ENCODE measurements at regions not wholly inside any gene's neighbourhood (a gene's known extent, or its start where the extent isn't known, plus 50 kb on each side); places are given as distances from the start of the nearest gene placed in this dataset.
"Not testable (repeated sequence)": the region's sequence is repeated elsewhere in the genome, so short reads cannot be mapped to it uniquely, and the experiment has no call there.

DNA sequence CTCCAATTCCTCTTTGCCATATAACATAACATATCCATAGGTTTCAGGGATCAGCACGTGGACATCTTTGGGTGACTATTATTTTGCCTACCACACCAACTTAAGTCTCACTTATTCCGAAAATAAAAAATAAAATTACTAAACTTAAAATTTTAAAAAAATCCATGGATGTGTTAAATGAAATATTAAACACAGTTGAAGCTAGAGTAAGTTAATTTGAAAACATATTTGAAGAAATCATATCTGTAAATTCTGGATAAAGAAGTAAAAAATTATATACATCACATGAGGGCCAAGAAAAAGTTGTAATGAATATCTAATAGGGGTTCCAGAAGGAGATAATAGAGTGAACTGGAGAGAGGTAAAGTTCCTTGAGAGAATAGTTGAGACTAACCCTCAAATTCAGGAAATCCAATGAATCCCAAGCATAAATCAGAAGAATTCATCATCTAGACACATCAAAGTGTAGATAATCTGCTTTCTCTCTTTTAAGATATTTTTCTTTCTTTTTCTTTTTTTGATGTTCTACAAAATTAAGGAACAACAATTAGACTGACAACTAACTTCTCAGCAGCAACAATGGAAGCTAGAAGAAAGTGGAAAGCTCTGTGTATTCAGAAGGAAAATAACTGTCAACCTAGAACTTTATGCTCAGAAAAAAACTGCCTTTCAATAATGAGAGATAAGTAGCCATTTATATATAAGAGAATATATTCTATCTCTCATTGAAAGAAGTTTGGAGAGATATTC is 147.4 kb downstream of the ABHD5 start:
- no peak for DNase-seq (ENCODE audit: low read depth)

DNA sequence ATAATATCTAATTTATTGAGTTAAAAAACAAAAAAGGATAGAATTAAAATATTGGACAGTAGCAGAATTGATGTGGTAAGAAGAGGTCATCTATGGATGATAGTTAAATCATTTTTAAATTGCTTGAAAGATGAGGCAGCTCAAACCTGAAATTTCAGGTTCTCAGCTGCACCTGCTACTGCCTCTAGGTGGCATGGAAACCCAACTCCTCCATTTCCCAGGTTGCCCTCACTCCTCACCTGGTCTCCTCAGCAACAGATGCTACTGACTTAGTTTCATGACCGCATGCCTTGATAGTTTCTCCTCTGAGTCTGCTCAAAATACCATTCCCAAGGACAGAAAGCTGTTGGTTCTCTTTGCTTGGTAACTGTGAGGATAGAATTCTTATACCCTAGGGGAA is 148.1 kb downstream of the ABHD5 start:
- no peak for DNase-seq (ENCODE audit: low read depth)

DNA sequence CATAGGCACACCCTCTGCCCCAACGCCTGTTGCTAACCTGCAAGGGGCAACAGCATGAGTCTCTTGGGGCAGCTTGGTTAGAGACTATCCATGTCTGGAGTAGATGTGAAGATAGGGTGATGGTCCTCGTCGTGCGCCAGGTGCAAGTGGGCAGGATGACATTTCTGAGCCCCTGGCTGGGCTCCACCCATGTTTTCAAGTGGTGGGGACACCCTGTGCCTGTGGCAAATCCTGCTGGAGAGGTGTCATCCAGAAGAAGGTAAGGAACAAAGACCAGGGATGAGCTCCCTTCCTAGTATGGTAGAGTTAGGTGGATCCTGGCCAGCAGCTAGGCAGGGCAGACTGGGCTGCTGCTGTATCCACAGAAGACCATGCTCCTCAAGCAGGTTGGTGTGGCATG is 152.6 kb downstream of the ABHD5 start:
- no peak for DNase-seq (ENCODE audit: low read depth)

DNA sequence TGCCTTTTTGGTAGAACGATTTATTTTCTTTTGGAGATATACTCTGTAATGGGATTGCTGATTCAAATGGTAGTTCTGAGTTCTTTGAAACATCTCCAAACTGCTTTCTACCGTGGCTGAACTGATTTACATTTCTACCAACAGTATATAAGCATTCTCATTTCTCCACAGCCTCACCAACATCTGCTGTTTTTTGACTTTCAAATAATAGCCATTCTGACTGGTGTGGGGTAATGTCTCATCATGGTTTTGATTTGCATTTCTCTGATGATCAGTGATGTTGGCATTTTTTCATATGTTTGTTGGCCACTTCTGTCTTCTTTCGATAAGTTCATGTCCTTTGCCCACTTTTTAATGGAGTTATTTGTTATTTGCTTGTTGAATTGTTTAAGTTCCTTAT is 154.0 kb downstream of the ABHD5 start:
- DNase-seq (ENCODE audit: low read depth) = no peak

DNA sequence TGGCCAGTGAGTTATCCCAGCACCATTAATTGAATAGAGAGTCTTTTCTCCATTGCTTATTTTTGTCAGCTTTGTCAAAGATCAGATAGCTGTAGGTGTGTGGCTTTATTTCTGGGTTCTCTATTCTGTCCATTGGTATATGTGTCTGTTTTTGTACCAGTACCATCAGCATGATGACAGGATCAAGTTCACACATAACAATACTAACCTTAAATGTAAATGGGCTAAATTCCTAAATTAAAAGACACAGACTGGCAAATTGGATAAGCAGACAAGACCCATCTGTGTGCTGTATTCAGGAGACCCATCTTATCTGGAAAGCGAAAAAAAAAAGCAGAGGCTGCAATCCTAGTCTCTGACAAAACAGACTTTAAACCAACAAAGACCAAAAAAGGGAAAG is 154.8 kb downstream of the ABHD5 start:
- DNase-seq (ENCODE audit: low read depth) = not testable (repeated sequence)

DNA sequence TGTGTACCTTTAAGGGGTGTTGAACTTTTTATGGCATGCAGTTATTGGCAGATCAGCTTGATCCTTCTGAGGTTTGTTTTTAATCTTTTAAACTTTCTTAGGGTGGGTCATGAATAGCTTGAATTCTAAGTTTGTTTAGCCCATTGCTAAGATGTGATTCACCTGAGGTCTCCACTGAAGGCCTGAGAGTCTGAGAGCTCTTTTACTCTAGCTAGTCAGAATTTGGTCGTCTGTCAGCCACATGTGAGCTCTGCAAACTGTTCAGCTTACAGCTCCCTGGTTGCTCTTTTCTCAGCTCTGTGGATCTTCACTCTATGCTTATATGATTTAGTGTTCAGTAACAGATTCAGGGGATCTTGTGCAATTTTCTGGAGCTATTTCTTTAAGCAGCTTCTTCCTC is 161.3 kb downstream of the ABHD5 start:
- DNase-seq (ENCODE audit: low read depth) = peak; percentile 25

DNA sequence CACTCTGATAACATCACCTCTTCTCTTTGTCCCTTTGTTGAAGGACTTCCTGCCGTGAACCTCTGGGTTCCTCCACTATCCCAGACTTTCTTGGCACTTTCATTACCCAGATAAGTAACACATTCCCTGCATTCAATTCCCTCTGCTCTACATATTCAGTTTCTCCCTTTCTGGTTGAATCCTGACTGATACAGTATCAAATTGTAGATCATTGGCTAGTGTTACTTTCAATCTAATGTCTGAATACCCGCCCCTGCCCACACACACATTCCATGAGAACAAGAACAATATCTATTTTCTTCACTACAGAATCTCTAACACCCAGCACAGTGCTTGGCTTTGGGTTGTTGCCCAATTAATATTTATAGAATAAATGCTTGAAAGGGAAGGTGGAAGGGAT is 163.5 kb downstream of the ABHD5 start:
- DNase-seq (ENCODE audit: low read depth) = no peak

DNA sequence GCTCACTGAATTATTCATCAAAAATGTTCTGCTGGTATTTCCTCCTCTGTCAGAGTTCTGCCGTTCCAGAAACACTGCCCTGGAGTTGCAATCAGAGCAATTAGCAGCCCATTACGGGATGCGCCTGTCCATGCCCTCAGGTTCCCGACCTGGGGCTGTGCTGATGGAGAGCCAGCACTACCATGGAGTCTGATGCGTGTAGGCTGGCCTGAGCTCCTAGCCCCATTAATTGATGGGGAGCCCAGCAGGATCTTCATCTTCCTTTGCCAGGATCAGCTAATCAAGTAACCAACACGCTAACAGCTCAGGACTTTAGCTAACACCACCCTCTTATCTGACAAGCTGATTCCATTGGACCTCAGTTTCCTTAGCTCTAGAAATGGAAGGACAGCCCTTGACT is 164.2 kb downstream of the ABHD5 start:
- DNase-seq (ENCODE audit: low read depth) = no peak

DNA sequence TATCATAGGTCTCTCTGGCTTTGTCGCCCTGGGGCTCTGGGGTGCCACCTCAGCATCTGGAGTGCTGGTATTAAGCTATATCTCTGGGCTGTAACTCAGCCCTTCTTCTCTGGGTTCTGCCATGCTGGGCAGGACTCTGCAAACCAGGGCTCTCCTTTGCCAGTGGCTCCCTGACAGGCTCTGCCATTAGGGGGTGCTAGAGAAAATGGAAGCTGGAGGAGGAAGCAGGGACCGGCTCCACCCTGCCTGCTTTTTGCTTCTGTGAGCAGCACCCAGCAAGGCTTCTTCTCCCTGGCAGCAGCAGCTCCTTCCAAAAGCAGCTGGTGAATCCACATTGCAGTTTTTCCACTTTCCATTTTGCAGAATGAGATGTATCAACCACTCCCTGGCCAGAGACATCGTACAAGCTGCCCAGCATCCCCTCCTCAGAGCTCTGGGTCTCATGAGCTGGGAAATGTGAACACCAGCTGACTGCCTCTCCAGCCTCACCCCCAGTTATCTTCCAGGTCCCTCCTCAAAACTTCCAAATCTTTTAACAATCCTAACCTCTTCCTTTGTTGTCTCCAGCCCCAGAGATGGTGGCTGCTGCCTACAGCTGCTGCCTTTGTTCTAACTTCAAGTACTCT is 165.0 kb downstream of the ABHD5 start:
- peak; percentile 66 for DNase-seq (ENCODE audit: low read depth)

DNA sequence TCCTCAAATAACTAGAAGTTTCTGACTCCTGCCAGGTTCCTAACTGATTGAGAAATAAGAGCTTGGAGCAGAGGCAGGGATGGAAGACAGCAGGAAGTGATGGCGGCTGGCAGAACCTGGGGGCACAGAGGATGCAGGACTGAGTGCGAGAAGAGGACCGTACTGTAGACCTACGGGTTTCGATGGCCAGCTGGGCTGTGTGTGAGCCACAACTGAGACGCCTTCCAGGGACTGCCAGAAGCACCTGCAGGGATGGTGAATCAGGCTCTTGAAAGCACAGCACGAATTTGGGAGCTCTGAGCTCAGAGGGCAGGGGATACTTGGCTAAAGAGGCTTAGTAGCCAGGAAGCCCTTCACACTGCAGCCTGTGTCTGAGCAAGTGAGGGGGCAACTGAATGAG is 165.6 kb downstream of the ABHD5 start:
- no peak for DNase-seq (ENCODE audit: low read depth)

DNA sequence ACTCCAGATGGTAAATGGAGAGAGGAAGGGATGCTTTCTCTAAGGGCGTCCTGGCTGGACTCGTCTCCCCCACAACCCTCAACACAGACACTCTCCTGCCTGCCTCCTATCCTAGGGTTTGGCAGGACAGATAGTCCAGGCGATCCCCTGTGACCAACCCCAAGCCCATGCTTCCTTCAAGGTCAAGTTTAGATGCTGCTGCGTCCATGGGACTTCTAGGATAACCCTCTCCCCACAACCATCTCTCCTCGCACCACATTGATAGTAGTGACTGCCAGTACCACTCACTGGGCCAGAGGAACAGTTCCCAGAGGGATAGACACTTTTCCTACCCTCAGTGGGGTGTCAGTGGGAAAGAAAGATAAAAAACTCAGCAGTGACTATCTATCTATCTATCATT is 166.0 kb downstream of the ABHD5 start:
- DNase-seq (ENCODE audit: low read depth) = no peak

DNA sequence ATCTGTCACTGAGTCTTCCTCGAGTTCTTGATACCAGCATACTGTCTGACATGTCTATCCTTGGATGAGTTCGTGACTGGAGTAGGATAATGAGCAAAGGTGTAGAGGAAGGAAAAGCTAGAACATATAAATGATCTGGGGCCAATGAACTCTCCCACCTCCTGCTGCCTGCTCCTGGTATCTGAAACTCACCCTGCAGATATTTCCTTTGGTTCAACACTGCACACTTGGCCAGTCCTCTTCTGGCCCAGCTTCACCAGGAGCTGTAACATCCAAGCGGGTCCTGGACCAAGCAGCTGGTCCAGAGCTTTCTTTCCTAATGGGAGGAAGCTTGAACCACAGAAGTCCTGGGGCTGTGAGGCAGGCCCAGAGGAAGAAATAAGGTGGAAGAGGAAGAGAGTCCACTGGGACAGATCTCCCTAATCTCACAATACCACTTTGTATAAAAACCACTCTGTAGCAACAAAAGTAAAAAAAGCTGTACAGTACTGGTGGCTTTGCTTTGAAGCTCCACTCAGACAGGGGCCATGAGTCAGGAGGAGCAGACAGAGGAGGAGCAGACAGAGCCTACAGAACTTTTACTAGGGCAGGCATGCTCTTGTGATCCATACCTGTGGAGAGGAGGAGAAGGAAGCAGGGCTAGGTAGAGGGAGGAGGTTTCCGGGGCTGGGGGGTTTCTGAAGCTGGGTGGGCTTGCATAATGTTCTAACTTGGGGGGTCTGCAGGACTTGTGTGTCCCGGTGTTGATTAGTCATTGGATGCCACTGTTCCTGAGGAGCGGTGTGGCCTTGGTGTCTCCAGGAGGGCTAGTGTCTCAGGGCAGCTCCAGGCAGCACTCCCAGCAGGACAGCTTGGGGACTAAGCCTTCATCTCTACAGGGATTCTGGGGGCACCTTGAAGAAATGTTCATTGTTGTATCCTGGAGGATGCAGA is 166.9 kb downstream of the ABHD5 start:
- DNase-seq (ENCODE audit: low read depth) = no peak

DNA sequence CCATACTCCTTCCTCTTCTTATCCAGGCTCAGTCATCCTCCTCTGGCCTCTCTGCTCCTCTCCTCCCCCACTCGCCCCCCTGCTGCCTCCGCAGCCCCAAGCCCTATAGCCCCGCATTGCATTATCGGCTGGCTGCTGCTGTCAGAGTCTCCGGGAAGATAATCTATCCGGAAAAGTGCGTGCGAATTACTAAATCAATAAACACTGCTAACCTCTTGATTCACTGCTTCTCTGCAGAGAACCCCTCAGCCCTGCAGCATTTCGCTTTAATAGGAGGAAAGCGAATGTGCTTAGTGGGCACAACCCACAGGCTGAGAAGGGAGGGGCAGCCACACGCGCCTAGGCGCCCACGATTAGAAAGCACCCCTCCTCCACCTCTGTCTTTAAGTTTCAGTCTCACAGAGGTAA is 167.6 kb downstream of the ABHD5 start:
- DNase-seq (ENCODE audit: low read depth) = no peak

DNA sequence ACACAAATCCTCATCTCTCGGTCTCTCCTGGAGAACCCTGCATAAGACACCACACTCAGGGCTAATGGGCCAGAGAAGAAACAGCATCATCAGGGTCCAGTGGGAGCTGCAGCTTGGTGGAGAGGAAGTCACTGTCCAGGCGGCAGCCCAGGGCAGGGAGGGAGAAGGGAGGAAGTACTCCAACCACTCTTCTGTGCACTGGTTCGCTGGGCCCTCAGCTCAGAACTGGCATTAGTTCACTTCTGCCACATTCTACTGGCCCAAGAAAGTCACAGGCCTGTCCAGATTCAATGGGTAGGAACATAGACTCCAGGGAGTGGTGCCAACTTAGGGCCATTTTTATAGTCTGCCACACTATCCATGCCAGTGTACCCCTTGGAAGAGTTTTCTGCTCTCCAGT is 169.0 kb downstream of the ABHD5 start:
- no peak for DNase-seq (ENCODE audit: low read depth)

DNA sequence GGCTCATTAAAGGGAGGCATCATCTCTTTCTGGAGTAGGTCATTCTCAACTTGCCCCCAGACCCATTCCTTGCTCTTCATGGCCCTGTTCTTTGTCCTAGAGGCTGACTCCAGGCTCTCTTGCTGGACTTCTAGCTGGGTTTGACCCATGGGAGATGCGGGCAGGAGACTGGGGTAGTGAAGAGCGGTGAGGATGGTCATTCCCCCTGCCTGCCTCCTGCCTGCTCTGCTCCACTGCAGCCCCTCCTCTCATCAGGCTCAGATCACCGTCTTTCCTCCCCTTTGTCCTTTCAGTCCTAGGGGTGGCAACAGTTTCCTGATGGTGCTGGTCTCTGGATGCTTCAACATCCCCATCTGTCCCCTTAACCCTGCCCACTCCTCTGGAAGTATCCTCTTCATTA is 170.9 kb downstream of the ABHD5 start:
- DNase-seq (ENCODE audit: low read depth) = no peak

DNA sequence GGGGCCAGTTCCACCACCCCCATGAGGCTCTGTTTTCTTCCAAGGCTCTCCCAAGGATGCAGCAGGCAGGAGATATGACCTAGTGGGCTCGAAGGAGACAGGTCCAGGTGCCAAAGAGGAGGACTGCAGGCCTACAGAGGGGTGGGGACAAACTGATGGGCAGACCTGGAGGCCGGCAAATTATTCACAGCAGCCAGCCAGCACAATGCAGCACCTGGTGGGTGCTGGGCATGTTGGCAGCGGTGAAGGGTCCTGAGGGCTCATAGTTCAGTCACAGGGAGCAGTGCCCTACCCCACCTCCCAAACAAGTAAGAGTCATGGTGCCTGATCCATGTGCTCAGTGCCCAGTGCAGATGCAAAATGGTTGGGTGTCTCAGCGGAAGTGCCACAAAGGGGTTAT is 171.7 kb downstream of the ABHD5 start:
- DNase-seq (ENCODE audit: low read depth) = no peak

DNA sequence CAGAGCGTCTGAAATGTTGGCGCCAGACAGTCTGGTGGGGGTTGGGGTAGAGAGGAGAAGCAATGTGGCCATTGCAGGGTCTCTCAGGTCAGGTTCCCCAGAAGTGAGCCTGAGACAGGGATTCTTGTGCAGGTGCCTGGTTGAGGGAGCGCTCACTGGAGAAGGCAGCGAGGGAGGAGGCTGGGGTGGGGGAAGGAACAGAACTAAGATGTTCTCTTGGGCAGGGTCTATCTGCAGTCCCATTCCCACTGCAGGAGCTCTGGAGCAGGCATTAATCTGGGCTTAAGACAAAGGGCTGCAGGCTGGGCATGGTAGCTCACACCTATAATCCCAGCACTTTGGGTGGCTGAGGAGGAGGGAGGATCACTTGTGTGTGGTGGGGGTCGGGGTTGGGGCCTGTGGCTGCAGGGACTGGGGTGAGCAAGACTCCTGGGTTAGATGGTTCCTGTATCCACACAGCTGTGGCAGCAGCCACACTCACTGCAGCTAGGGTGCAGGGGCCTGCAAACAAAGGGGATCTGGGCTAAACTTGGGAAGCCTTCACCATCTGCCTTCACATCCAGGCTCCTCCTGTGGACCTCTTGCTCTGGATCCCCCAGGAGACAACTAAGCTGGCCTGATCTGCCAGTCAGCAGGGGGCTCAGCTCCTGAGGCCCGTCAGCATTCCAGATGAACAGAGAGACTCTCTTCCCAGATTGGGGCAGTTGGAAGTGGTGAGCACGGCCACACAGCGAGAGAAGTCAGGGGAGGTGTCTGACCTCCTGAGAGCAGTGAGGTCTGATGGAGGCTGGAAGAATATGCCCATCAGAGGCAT is 172.5 kb downstream of the ABHD5 start:
- DNase-seq (ENCODE audit: low read depth) = no peak

DNA sequence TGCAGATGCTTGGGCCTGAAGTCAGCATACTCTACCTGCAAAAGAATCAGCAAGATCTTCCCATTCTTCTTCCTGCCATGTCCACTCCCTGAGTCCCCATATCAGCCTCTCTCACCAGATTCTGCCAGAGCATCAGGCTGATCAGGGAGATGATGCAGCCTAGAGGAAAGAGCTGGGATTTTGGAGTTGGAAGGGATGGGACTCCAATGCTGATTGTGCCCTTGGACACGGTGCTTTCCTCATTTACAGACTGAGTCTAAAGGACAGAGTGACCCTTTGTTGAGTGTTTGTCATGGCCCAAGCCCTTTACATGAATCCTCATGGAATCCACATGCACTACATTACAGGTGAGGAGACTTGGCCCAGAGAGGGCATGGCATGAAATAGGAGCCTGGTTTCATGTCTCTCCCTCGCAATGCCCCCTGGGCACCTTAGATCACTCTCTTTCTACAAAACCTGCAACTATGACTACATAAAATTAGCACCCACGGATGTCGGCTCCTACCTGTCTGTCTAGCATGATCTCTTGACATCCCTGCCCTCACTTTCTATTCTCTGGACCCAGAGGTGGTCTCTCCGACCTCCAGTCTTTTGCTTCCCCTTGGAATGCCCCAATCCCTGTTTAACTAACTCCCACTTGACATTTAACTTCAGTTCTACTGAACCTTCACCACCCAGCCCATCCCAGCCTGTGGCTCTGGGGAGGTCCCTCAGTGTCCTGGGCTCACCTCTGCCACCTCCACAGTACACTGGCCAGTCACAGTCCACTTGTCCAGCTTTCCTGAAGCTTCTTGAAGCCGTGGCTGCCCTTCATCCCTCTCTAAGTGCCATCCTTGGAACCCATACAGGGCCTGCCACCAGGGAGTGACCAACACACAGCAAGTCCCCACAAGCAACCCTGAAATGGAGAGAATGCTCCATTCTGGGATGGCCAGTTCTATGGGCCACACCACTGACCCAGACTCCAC is 173.5 kb downstream of the ABHD5 start:
- DNase-seq (ENCODE audit: low read depth) = no peak

DNA sequence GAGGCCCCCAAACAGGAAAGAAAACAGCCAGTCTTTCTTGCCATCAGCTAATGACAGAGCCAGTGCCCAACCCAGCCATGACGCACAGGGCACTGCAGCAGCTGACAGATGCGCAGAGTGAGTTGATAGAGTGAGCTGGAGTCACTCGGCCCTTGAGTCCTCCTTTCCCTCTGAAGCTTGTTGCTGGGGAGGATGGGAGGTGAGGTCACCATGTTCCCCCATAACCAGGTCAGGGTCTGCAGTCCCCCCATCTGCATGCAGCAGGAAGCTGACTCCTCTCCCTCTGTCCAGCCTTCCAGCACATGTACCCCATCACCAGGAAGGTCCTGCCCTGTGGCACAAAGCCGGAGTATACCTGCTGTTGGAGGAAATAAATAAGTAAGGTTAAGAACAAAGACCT is 174.6 kb downstream of the ABHD5 start:
- no peak for DNase-seq (ENCODE audit: low read depth)

DNA sequence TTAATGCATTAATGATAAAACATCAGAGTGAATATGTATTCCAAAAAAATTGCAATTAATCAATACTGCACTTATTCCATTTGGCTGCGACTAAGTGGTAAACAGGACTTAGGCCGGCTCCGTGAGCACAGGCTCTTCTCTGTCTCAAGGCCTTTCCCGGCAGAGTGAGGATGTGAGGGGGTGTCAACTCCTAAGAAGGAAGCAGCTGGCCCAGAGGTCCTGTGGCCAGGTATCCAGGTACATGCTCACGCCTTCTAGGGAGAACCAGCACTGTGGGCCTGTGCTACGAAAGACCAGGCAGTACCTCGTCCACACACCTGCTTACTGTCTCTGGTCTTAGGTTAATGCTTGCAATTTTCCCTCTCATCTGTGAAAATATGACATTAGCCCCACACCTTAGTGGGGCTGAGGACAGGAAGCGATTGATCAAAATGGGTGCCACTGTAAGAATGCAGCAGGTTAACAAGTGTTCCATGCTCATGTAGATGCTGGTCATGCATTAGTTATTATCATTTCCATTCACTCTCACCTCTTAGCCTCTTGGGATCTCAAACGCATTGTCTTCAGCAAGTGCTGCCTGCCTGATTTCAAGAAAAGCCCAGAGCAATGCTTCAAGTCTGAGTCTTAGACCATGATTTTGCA is 175.3 kb downstream of the ABHD5 start:
- no peak for DNase-seq (ENCODE audit: low read depth)

Data from M059J (cell line).